Thoracic aorta (tissue), 2 donors: ENCODE measurements at regions not wholly inside any gene's neighbourhood (a gene's known extent, or its start where the extent isn't known, plus 50 kb on each side); places are given as distances from the start of the nearest gene placed in this dataset.

ENCODE experiments used
- ATAC-seq: fragments of 150-250 bp; one replicate; pipeline ENCODE4 v1.8.0; 2017; ENCODE audit warnings: low read depth; ENCODE audit not compliant: insufficient number of reproducible peaks, low FRiP score
- DNase-seq: peaks from one replicate; pipeline ENCODE4 v3.0.0-alpha.2; 2020; ENCODE audit warnings: low spot score
- H3K27ac ChIP-seq, 2 donors: fragments of 200-600 bp; sonication (generic); 1 replicate in 1 of 2; 2 replicates in 1 of 2; pipeline ENCODE4 v1.5.1; 2016; ENCODE audit warnings: mild to moderate bottlenecking in 2 of 2, moderate library complexity in 2 of 2
- H3K27me3 ChIP-seq: fragments of 200-600 bp; sonication (generic); replicated peaks from 2 replicates; pipeline ENCODE4 v1.6.0; 2016; ENCODE audit warnings: mild to moderate bottlenecking; ENCODE audit not compliant: insufficient read depth
- H3K36me3 ChIP-seq: fragments of 200-600 bp; sonication (generic); one replicate; pipeline ENCODE4 v1.5.1; 2016
- H3K4me1 ChIP-seq, 2 donors: fragments of 200-600 bp; sonication (generic); 1 replicate in 1 of 2; 2 replicates in 1 of 2; pipeline versions ENCODE4 v1.5.1 to v1.6.0; 2016; ENCODE audit warnings: low read depth in 2 of 2, mild to moderate bottlenecking in 1 of 2; ENCODE audit not compliant: control insufficient read depth in 1 of 2
- H3K4me3 ChIP-seq: fragments of 200-600 bp; sonication (generic); 2 replicates; pipeline ENCODE4 v1.5.1; 2016; ENCODE audit warnings: mild to moderate bottlenecking
- H3K9me3 ChIP-seq: fragments of 200-600 bp; sonication (generic); 2 replicates; pipeline ENCODE4 v1.5.1; 2016
- CTCF ChIP-seq: fragments of 200-600 bp; sonication (generic); IDR thresholded peaks from one replicate; pipeline ENCODE4 v1.5.1; 2019; ENCODE audit warnings: antibody characterized with exemption

GRCh38 chr3:8156138-8156537, 345.5 kb upstream of the LMCD1 start:
- no peak for TF ChIP-seq CTCF
- ATAC-seq: no peak
- Histone ChIP-seq H3K27me3 (no peaks in the 10 kb centered on the region), H3K36me3 (no peaks in the 10 kb centered on the region), H3K4me3 (no peak overlapping the region), H3K9me3 (no peaks in the 10 kb centered on the region), H3K4me1 (no peaks in the 10 kb centered on the region), H3K27ac (no peak overlapping the region)
- DNase-seq: no peak

- no peaks in the 10 kb centered on the region for H3K27me3 ChIP-seq
- ATAC-seq (no peak), DNase-seq (no peak)
- H3K9me3 ChIP-seq: no peaks in the 10 kb centered on the region
- no peaks in the 10 kb centered on the region for H3K36me3 ChIP-seq
- no peaks in the 10 kb centered on the region for H3K4me1 ChIP-seq
- no peak overlapping the region for H3K4me3 ChIP-seq
- no peak overlapping the region for H3K27ac ChIP-seq
- no peak for TF ChIP-seq CTCF
Observed at GRCh38 chr3:8156831-8157230, 344.8 kb upstream of the LMCD1 start.

- Histone ChIP-seq H3K4me1 (no peaks in the 10 kb centered on the region), H3K36me3 (no peaks in the 10 kb centered on the region), H3K9me3 (no peaks in the 10 kb centered on the region), H3K27ac (no peak overlapping the region), H3K4me3 (no peak overlapping the region), H3K27me3 (no peaks in the 10 kb centered on the region)
- no peak for ATAC-seq
- no peak for TF ChIP-seq CTCF
- no peak for DNase-seq
Observed at GRCh38 chr3:8157640-8158039, 344.0 kb upstream of the LMCD1 start.

- Histone ChIP-seq H3K27ac (no peak overlapping the region), H3K9me3 (no peaks in the 10 kb centered on the region), H3K27me3 (no peaks in the 10 kb centered on the region), H3K36me3 (no peaks in the 10 kb centered on the region), H3K4me1 (no peaks in the 10 kb centered on the region), H3K4me3 (no peak overlapping the region)
- DNase-seq: no peak
- ATAC-seq: no peak
- no peak for TF ChIP-seq CTCF
Observed at GRCh38 chr3:8164145-8164544, 337.5 kb upstream of the LMCD1 start.

GRCh38 chr3:8166014-8166413, 335.6 kb upstream of the LMCD1 start:
- H3K36me3 ChIP-seq: no peaks in the 10 kb centered on the region
- H3K27me3 ChIP-seq: no peaks in the 10 kb centered on the region
- no peak overlapping the region for H3K4me3 ChIP-seq
- no peak for ATAC-seq
- no peak for TF ChIP-seq CTCF
- H3K27ac ChIP-seq: no peak overlapping the region
- no peaks in the 10 kb centered on the region for H3K4me1 ChIP-seq
- no peaks in the 10 kb centered on the region for H3K9me3 ChIP-seq
- DNase-seq: no peak
